ENCODE measurements at regions not wholly inside any gene's neighbourhood (a gene's known extent, or its start where the extent isn't known, plus 50 kb on each side); places are given as distances from the start of the nearest gene placed in this dataset.

DNA sequence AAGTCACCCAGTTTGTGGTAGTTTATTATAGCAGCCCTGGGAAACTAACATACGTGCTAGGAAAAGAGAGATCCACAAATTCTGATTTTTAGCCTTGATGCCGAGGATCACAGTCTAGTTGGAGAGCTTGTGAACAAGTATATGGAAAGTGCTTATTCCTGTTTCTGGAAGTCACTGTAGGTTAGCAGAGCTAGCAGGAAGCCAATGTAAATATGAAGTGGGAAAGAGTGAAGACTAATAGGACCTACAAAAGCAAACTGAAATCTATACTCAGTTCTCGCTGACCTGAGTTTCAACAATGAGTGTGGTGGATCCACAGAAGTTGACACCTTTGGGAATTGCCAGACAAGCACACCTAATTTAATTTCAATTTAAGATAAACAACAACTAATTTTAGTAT is 254.9 kb downstream of the PLK2 start:
- TF ChIP-seq GATA2 (IDR thresholded peaks at IDR 0.05; ENCODE audit: low read depth, low read length) (no peak), GATA3 (IDR thresholded peaks at IDR 0.05; ENCODE audit: low read depth, low read length) (no peak)
